K562 (cell line): ENCODE measurements at regions not wholly inside any gene's neighbourhood (a gene's known extent, or its start where the extent isn't known, plus 50 kb on each side); places are given as distances from the start of the nearest gene placed in this dataset.

ENCODE experiments used
- FOXP4 ChIP-seq: sonication (generic); formaldehyde crosslinking; IDR thresholded peaks from 2 replicates; pipeline ENCODE4 v1.8.0; 2022; ENCODE audit warnings: mild to moderate bottlenecking, missing genetic modification reagents, borderline replicate concordance
- KAT2B ChIP-seq: IDR thresholded peaks from one replicate; pipeline ENCODE4 v1.6.1; 2012; ENCODE audit warnings: low read depth, mild to moderate bottlenecking, control low read depth, inconsistent platforms, low read length, moderate library complexity
- PATZ1 ChIP-seq: fragments of 250-450 bp; sonication (Bioruptor Pico); IDR thresholded peaks from 2 replicates; pipeline ENCODE4 v1.5.0; 2020; ENCODE audit warnings: mild to moderate bottlenecking, borderline replicate concordance
- RNF219 ChIP-seq: fragments of 250-450 bp; sonication (Bioruptor Pico); IDR thresholded peaks from 2 replicates; pipeline ENCODE4 v1.5.0; 2022; ENCODE audit warnings: mild to moderate bottlenecking
- SPI1 ChIP-seq: IDR thresholded peaks from 2 replicates; pipeline ENCODE4 v1.6.1; 2011; ENCODE audit warnings: low read depth, low read length, control low read depth, borderline replicate concordance
- ZBED1 ChIP-seq: IDR thresholded peaks from 2 replicates; pipeline ENCODE4 v1.6.1; 2014
- ZNF407 ChIP-seq: fragments of 450-650 bp; IDR thresholded peaks from 2 replicates; pipeline ENCODE4 v1.6.1; 2016; ENCODE audit warnings: low read depth
- ZNF695 ChIP-seq: fragments of 450-650 bp; formaldehyde crosslinking; IDR thresholded peaks from 2 replicates; pipeline ENCODE4 v1.4.0; 2020; ENCODE audit warnings: mild to moderate bottlenecking, moderate library complexity

GRCh38 chr13:50404116-50404515 lies 388.9 kb downstream of the KCNRG start (continued):
- TF ChIP-seq ZNF407 (no peak), PATZ1 (no peak), RNF219 (no peak), ZNF695 (CRISPR knock-in tag) (no peak), ZBED1 (no peak), FOXP4 (CRISPR knock-in tag) (no peak), SPI1 (no peak), KAT2B (no peak)
